Endothelial cell (in vitro differentiated cells): ENCODE measurements at regions not wholly inside any gene's neighbourhood (a gene's known extent, or its start where the extent isn't known, plus 50 kb on each side); places are given as distances from the start of the nearest gene placed in this dataset.

Experiments used
- DNase-seq: peaks from one replicate; pipeline ENCODE4 v3.0.0; 2021; ENCODE audit warnings: low spot score
- H3K27ac Mint-ChIP-seq: one replicate; pipeline ENCODE4 v1.8.0; 2021; ENCODE audit warnings: mixed read lengths, inconsistent platforms; ENCODE audit not compliant: unreplicated experiment
- H3K27me3 Mint-ChIP-seq: one replicate; pipeline ENCODE4 v1.8.0; 2021; ENCODE audit warnings: mild to moderate bottlenecking, moderate library complexity, mixed read lengths, inconsistent platforms; ENCODE audit not compliant: unreplicated experiment
- H3K36me3 Mint-ChIP-seq: one replicate; pipeline ENCODE4 v1.8.0; 2021; ENCODE audit warnings: mild to moderate bottlenecking, low read depth, mixed read lengths, inconsistent platforms; ENCODE audit not compliant: unreplicated experiment
- H3K4me1 Mint-ChIP-seq: one replicate; pipeline ENCODE4 v1.8.0; 2021; ENCODE audit warnings: mild to moderate bottlenecking, mixed read lengths, inconsistent platforms; ENCODE audit not compliant: unreplicated experiment
- H3K4me3 Mint-ChIP-seq: one replicate; pipeline ENCODE4 v1.8.0; 2021; ENCODE audit warnings: mild to moderate bottlenecking, mixed read lengths, inconsistent platforms; ENCODE audit not compliant: unreplicated experiment
- H3K9me3 Mint-ChIP-seq: one replicate; pipeline ENCODE4 v1.8.0; 2021; ENCODE audit warnings: mixed read lengths, inconsistent platforms; ENCODE audit not compliant: unreplicated experiment
- CTCF ChIP-seq: fragments of 200-600 bp; sonication (generic); IDR thresholded peaks from one replicate; pipeline ENCODE4 v1.5.0; 2021; ENCODE audit warnings: antibody characterized with exemption; ENCODE audit not compliant: unreplicated experiment

GRCh38 chr4:134028421-134028820 is 173.2 kb downstream of the PABPC4L start:
- DNase-seq = no peak
- Mint-ChIP-seq H3K27me3 (peaks cover 2% of the 10 kb centered on the region), H3K9me3 (no peaks in the 10 kb centered on the region), H3K27ac (no peak overlapping the region), H3K36me3 (no peaks in the 10 kb centered on the region), H3K4me1 (no peaks in the 10 kb centered on the region), H3K4me3 (no peak overlapping the region)
- TF ChIP-seq CTCF = no peak

- Mint-ChIP-seq H3K36me3 (no peaks in the 10 kb centered on the region), H3K4me1 (no peaks in the 10 kb centered on the region), H3K9me3 (no peaks in the 10 kb centered on the region), H3K27me3 (peaks cover 2% of the 10 kb centered on the region), H3K4me3 (no peak overlapping the region), H3K27ac (no peak overlapping the region)
- TF ChIP-seq CTCF = no peak
- no peak for DNase-seq
Measured at GRCh38 chr4:134027931-134028330, 173.7 kb downstream of the PABPC4L start.

GRCh38 chr4:134024251-134024650 is 177.3 kb downstream of the PABPC4L start:
- TF ChIP-seq CTCF = peak; percentile 53
- H3K4me1 Mint-ChIP-seq = no peaks in the 10 kb centered on the region

DNA sequence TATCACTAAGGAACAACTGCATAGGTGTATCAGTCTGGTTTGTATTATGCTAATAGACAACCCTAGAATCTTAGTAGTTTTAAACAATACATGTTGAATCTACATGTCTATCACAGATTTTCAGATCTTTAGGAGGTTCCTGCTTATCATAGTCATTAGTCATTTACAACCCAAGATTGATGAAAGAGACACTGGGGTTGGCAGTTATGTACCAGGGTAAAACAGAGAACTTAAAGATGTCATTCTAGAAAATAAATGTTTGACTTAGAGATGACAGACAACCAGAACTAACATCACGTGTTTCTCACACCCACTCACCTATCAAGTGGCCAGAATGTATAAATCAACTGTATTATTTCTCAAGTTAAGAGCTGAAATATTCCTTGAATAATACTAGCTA is 181.9 kb downstream of the PABPC4L start:
- no peaks in the 10 kb centered on the region for H3K36me3 Mint-ChIP-seq

More at GRCh38 chr4:134024251-134024650, 177.3 kb downstream of the PABPC4L start:
- H3K4me3 Mint-ChIP-seq = no peak overlapping the region
- H3K27me3 Mint-ChIP-seq = no peaks in the 10 kb centered on the region
- no peak overlapping the region for H3K27ac Mint-ChIP-seq
- peak; percentile 4 for DNase-seq
- H3K9me3 Mint-ChIP-seq = no peaks in the 10 kb centered on the region
- H3K36me3 Mint-ChIP-seq = no peaks in the 10 kb centered on the region

DNA sequence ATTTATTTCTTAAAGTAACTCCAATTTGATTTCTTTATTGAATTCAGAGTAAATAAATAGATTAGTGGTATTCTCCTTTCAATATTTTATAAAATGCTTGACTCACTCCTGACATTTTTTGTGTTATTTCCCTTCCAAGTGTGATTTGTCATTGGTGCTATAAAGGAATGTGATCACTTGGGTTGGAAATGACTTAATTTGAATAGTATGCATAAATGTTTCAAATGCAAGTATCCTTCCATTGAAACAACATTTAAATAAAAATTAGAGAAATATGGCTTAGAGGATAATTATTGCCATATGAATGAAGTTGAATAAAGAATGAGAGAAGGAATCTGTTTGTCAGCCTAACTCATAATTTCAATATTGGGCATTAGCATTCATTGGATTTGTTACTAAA is 182.7 kb downstream of the PABPC4L start:
- no peak for TF ChIP-seq CTCF
- no peak overlapping the region for H3K4me3 Mint-ChIP-seq
- no peaks in the 10 kb centered on the region for H3K9me3 Mint-ChIP-seq
- no peak overlapping the region for H3K27ac Mint-ChIP-seq
- no peaks in the 10 kb centered on the region for H3K27me3 Mint-ChIP-seq
- DNase-seq = no peak
- H3K4me1 Mint-ChIP-seq = no peaks in the 10 kb centered on the region
- no peaks in the 10 kb centered on the region for H3K36me3 Mint-ChIP-seq

More for the DNA sequence above, 181.9 kb downstream of the PABPC4L start:
- no peaks in the 10 kb centered on the region for H3K9me3 Mint-ChIP-seq
- no peak for DNase-seq
- H3K27ac Mint-ChIP-seq = no peak overlapping the region
- H3K27me3 Mint-ChIP-seq = no peaks in the 10 kb centered on the region
- no peak for TF ChIP-seq CTCF
- H3K4me3 Mint-ChIP-seq = no peak overlapping the region
- no peaks in the 10 kb centered on the region for H3K4me1 Mint-ChIP-seq
